ENCODE measurements at regions not wholly inside any gene's neighbourhood (a gene's known extent, or its start where the extent isn't known, plus 50 kb on each side); places are given as distances from the start of the nearest gene placed in this dataset.
"Not testable (repeated sequence)": the region's sequence is repeated elsewhere in the genome, so short reads cannot be mapped to it uniquely, and the experiment has no call there.

GRCh38 chr6:131430531-131430930 is 142.5 kb upstream of the ARG1 start:
- TF ChIP-seq CTCF (IDR thresholded peaks at IDR 0.05): no peak
- intact Hi-C loops (cut with DNase I; ENCODE audit: low total_unique reads): no loop called here
- H3K27me3 ChIP-seq: no peaks in the 10 kb centered on the region
- no peak for DNase-seq
- peaks cover 0 to 4% (median 4%) of the 10 kb centered on the region in 3 donors for H3K9me3 ChIP-seq
- H3K4me1 ChIP-seq: no peaks in the 10 kb centered on the region
- H3K4me3 ChIP-seq: no peak overlapping the region
- H3K36me3 ChIP-seq: no peaks in the 10 kb centered on the region
- H3K27ac ChIP-seq: no peak overlapping the region

DNA sequence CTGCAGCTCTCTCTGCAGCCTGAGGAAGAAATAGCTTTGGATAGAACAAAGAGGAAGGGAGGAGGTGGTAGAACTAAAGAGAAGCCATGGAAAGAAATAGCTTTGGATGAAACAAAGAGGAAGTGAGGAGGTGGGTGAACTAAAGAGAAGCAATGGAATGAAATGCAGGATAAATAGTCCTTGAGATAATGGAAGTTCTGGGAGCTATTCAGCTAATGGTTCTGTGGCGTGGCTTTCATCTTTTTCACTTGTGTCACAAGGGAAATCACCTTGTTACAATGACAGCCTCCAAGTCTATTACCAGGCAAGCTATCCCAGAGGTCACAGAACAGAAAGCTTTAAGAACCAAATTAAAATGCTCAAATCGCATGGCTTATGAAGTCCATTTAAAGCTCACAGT is 141.3 kb upstream of the ARG1 start:
- Histone ChIP-seq H3K27me3 (no peaks in the 10 kb centered on the region), H3K27ac (no peak overlapping the region), H3K9me3 (peaks cover 0 to 5% (median 4%) of the 10 kb centered on the region in 3 donors), H3K4me1 (no peaks in the 10 kb centered on the region), H3K36me3 (no peaks in the 10 kb centered on the region), H3K4me3 (no peak overlapping the region)
- intact Hi-C loops (cut with DNase I; ENCODE audit: low total_unique reads): no loop called here
- no peak for DNase-seq
- no peak for TF ChIP-seq CTCF (IDR thresholded peaks at IDR 0.05)

DNA sequence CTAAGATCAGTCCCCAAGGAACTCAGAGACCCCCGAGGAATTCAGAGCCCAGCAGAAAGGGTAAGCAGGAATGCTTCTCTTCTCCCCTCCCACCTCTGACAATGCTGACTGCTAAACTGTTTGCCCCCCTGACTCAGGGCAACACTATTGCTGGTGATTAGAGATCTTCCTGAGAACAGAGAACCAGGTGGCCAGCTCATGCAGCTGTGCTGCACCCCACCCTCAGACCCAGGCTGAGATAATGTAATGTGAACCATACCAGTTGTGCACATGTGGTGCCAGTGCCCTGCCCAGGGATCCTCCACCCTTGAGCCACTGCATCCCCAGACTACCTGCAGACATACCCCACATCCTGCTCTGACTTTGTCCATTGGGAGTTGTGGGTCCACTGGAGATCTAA is 139.1 kb upstream of the ARG1 start:
- Histone ChIP-seq H3K27ac (no peak overlapping the region), H3K27me3 (no peaks in the 10 kb centered on the region), H3K9me3 (peaks cover 0 to 5% (median 4%) of the 10 kb centered on the region in 3 donors), H3K36me3 (no peaks in the 10 kb centered on the region), H3K4me3 (no peak overlapping the region), H3K4me1 (no peaks in the 10 kb centered on the region)
- no peak for TF ChIP-seq CTCF (IDR thresholded peaks at IDR 0.05)
- intact Hi-C loops (cut with DNase I; ENCODE audit: low total_unique reads): no loop called here
- DNase-seq: no peak

- Histone ChIP-seq H3K9me3 (peaks cover 0 to 5% (median 4%) of the 10 kb centered on the region in 3 donors), H3K4me3 (no peak overlapping the region), H3K27me3 (no peaks in the 10 kb centered on the region), H3K4me1 (no peaks in the 10 kb centered on the region), H3K36me3 (no peaks in the 10 kb centered on the region), H3K27ac (no peak overlapping the region)
- DNase-seq: no peak
- intact Hi-C loops (cut with DNase I; ENCODE audit: low total_unique reads): no loop called here
- TF ChIP-seq CTCF (IDR thresholded peaks at IDR 0.05): no peak
Measured at GRCh38 chr6:131436358-131436757, 136.7 kb upstream of the ARG1 start.

DNA sequence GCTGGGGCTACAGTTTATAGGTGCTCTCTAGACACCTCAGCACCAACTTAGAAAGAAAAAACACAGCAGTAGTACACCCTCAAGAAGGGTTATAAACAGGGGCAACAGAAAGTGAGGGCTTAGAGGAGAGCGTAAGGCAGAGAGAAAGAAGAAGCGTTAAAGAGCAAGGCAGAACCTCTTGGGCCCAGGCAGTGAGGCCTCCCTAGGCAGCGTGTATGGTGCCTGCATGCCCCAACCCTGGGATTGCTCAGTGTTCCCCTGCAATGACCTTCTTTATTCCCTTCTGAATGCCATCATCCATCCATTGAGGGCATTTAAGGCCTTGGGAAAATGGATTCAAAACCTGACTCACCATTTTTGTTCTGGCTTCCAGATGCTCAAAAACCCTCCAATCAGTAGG is 130.0 kb upstream of the ARG1 start:
- Histone ChIP-seq H3K4me1 (no peaks in the 10 kb centered on the region), H3K27me3 (no peaks in the 10 kb centered on the region), H3K27ac (no peak overlapping the region), H3K4me3 (no peak overlapping the region), H3K9me3 (no peaks in the 10 kb centered on the region), H3K36me3 (no peaks in the 10 kb centered on the region)
- TF ChIP-seq CTCF (IDR thresholded peaks at IDR 0.05): no peak
- intact Hi-C loops (cut with DNase I; ENCODE audit: low total_unique reads): no loop called here
- DNase-seq: no peak

DNA sequence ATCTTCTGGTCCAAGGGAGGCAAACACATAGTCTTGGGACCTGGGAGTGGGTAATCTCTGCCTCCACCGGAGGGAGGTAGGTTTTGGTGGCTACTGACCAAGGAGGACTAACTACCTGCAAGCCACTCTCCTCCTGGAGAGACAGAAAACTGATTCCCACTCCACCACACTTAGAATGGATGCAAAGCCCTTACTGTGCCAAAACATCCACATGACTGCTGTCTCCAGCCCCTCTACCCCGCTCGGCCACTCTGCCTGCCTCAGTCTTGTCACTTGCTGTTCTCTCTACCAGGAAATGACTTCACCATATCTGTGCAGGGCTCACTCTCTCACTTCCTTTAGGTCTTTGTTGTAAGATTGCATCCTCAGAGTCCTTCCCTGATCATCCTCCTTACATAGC is 129.5 kb upstream of the ARG1 start:
- no peaks in the 10 kb centered on the region for H3K9me3 ChIP-seq
- H3K4me1 ChIP-seq: no peaks in the 10 kb centered on the region
- TF ChIP-seq CTCF (IDR thresholded peaks at IDR 0.05): no peak
- no peak for DNase-seq
- H3K27me3 ChIP-seq: no peaks in the 10 kb centered on the region
- H3K27ac ChIP-seq: no peak overlapping the region
- H3K4me3 ChIP-seq: no peak overlapping the region
- intact Hi-C loops (cut with DNase I; ENCODE audit: low total_unique reads): no loop called here
- H3K36me3 ChIP-seq: no peaks in the 10 kb centered on the region

DNA sequence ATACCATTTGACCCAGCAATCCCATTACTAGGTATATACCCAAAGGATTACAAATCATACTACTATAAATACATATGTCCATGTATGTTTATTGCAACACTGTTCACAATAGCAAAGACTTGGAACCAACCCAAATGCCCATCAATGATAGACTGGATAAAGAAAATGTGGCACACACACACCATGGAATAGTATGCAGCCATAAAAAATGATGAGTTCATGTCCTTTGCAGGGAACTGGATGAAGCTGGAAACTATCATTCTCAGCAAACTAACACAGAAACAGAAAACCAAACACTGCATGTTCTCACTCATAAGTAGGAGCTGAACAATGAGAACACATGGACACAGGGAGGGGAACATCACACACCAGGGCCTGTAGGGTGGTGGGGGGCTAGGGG is 127.7 kb upstream of the ARG1 start:
- H3K4me1 ChIP-seq; H3K36me3 ChIP-seq; intact Hi-C loops (cut with DNase I; ENCODE audit: low total_unique reads); H3K27me3 ChIP-seq; H3K9me3 ChIP-seq; DNase-seq; H3K27ac ChIP-seq; H3K4me3 ChIP-seq: not testable (repeated sequence)
